H1 (cell line): ENCODE measurements at regions not wholly inside any gene's neighbourhood (a gene's known extent, or its start where the extent isn't known, plus 50 kb on each side); places are given as distances from the start of the nearest gene placed in this dataset.

Source experiments
- BRCA1 ChIP-seq: IDR thresholded peaks from 2 replicates; pipeline ENCODE4 v1.6.1; 2012; ENCODE audit warnings: low read depth, low read length, improper control_type of control experiment
- CREB1 ChIP-seq: IDR thresholded peaks from 2 replicates; pipeline ENCODE4 v1.6.1; 2012; ENCODE audit warnings: inconsistent platforms
- CTCF ChIP-seq, 3 experiments: IDR thresholded peaks; 1 replicate in 2 of 3; 2 replicates in 1 of 3; pipeline versions ENCODE4 v1.5.1 to v1.6.1; 2011; ENCODE audit warnings: low read length in 3 of 3, mild to moderate bottlenecking in 3 of 3, inconsistent platforms in 2 of 3, low read depth in 1 of 3, moderate library complexity in 1 of 3; ENCODE audit not compliant: insufficient read depth in 1 of 3; ENCODE audit errors: control extremely low read depth in 1 of 3
- EZH2 ChIP-seq: fragments of 200-600 bp; sonication (generic); IDR thresholded peaks from 2 replicates; pipeline ENCODE4 v1.7.1; 2012; ENCODE audit warnings: low read depth, mild to moderate bottlenecking, moderate library complexity, low read length, inconsistent platforms; ENCODE audit not compliant: severe bottlenecking
- JUN ChIP-seq: IDR thresholded peaks from 2 replicates; pipeline ENCODE4 v1.6.1; 2011; ENCODE audit warnings: low read depth, mild to moderate bottlenecking, improper control_type of control experiment, low read length
- MAFK ChIP-seq: IDR thresholded peaks from 2 replicates; pipeline ENCODE4 v1.6.1; 2012; ENCODE audit warnings: low read depth, mild to moderate bottlenecking, improper control_type of control experiment, low read length
- POLR2A ChIP-seq, 2 experiments: IDR thresholded peaks; 1 replicate in 1 of 2; 2 replicates in 1 of 2; pipeline ENCODE4 v1.6.1; 2011; ENCODE audit warnings: low read depth in 2 of 2, low read length in 2 of 2, mild to moderate bottlenecking in 2 of 2; ENCODE audit errors: control extremely low read depth in 1 of 2
- POLR2AphosphoS5 ChIP-seq: IDR thresholded peaks from 2 replicates; pipeline ENCODE4 v1.6.1; 2011; ENCODE audit warnings: low read depth, low read length
- POU5F1 ChIP-seq: IDR thresholded peaks from 2 replicates; pipeline ENCODE4 v1.6.1; 2011; ENCODE audit warnings: low read depth, mild to moderate bottlenecking, low read length, moderate library complexity
- SP1 ChIP-seq: IDR thresholded peaks from 2 replicates; pipeline ENCODE4 v1.6.1; 2011; ENCODE audit warnings: low read depth, low read length
- TAF1 ChIP-seq: IDR thresholded peaks from 2 replicates; pipeline ENCODE4 v1.6.1; 2011; ENCODE audit warnings: mild to moderate bottlenecking, low read depth, low read length
- USF2 ChIP-seq: IDR thresholded peaks from 2 replicates; pipeline ENCODE4 v1.6.1; 2011; ENCODE audit warnings: low read length, improper control_type of control experiment

- no peak for TF ChIP-seq CTCF (IDR thresholded peaks at IDR 0.05; ENCODE audit: control extremely low read depth in 1 of 3, insufficient read depth in 1 of 3, low read depth in 1 of 3, low read length in 3 of 3)
- no peak for TF ChIP-seq POLR2AphosphoS5
- TF ChIP-seq POLR2A (IDR thresholded peaks at IDR 0.05; ENCODE audit: control extremely low read depth in 1 of 2, low read depth in 2 of 2, low read length in 2 of 2) = no peak
- TF ChIP-seq MAFK = no peak
- no peak for TF ChIP-seq USF2
- no peak for TF ChIP-seq EZH2
- TF ChIP-seq JUN = no peak
- TF ChIP-seq POU5F1 = no peak
- no peak for TF ChIP-seq BRCA1
- no peak for TF ChIP-seq CREB1
- no peak for TF ChIP-seq TAF1
- TF ChIP-seq SP1 = no peak
Measured at GRCh38 chr2:215260097-215260677, 51.7 kb upstream of the ATIC start.
